HG03378 (cell line): ENCODE measurements at regions not wholly inside any gene's neighbourhood (a gene's known extent, or its start where the extent isn't known, plus 50 kb on each side); places are given as distances from the start of the nearest gene placed in this dataset.
"Not testable (repeated sequence)": the region's sequence is repeated elsewhere in the genome, so short reads cannot be mapped to it uniquely, and the experiment has no call there.

Experiments used
- ATAC-seq: cut with Tn5 transposase; IDR thresholded peaks from one replicate; pipeline ENCODE4 v1.9.1; 2021; ENCODE audit warnings: mild to moderate bottlenecking, moderate library complexity; ENCODE audit not compliant: unreplicated experiment

GRCh38 chr7:65150105-65150504 lies 143.6 kb upstream of the ERV3-1 start:
- ATAC-seq: not testable (repeated sequence)

- ATAC-seq: not testable (repeated sequence)
Measured at GRCh38 chr7:65146118-65146914, 139.8 kb upstream of the ERV3-1 start.

GRCh38 chr7:65145710-65146109 lies 139.2 kb upstream of the ERV3-1 start:
- ATAC-seq: not testable (repeated sequence)

GRCh38 chr7:65145008-65145407 lies 138.5 kb upstream of the ERV3-1 start:
- not testable (repeated sequence) for ATAC-seq

- not testable (repeated sequence) for ATAC-seq
Measured at GRCh38 chr7:65144557-65144956, 138.1 kb upstream of the ERV3-1 start.

- not testable (repeated sequence) for ATAC-seq
Measured at GRCh38 chr7:65144119-65144518, 137.6 kb upstream of the ERV3-1 start.

- ATAC-seq: not testable (repeated sequence)
Measured at GRCh38 chr7:65141894-65142293, 135.4 kb upstream of the ERV3-1 start.

GRCh38 chr7:65141405-65141778 lies 134.9 kb upstream of the ERV3-1 start:
- ATAC-seq: not testable (repeated sequence)

- not testable (repeated sequence) for ATAC-seq
Measured at GRCh38 chr7:65140543-65141404, 134.3 kb upstream of the ERV3-1 start.

GRCh38 chr7:65136850-65137249 lies 130.4 kb upstream of the ERV3-1 start:
- not testable (repeated sequence) for ATAC-seq

GRCh38 chr7:65133087-65133486 lies 126.6 kb upstream of the ERV3-1 start:
- not testable (repeated sequence) for ATAC-seq

GRCh38 chr7:65132256-65132655 lies 125.8 kb upstream of the ERV3-1 start:
- ATAC-seq: not testable (repeated sequence)

- ATAC-seq: not testable (repeated sequence)
Measured at GRCh38 chr7:65127364-65127763, 120.9 kb upstream of the ERV3-1 start.

GRCh38 chr7:65124600-65124999 lies 118.1 kb upstream of the ERV3-1 start:
- not testable (repeated sequence) for ATAC-seq

- not testable (repeated sequence) for ATAC-seq
Measured at GRCh38 chr7:65105650-65106203, 99.2 kb upstream of the ERV3-1 start.

GRCh38 chr7:65100499-65100898 lies 94.0 kb upstream of the ERV3-1 start:
- ATAC-seq: not testable (repeated sequence)

- ATAC-seq: not testable (repeated sequence)
Measured at GRCh38 chr7:65081669-65082055, 75.2 kb upstream of the ERV3-1 start.

GRCh38 chr7:65080799-65081668 lies 74.5 kb upstream of the ERV3-1 start:
- peak; percentile 99 for ATAC-seq

GRCh38 chr7:65074959-65075358 lies 68.5 kb upstream of the ERV3-1 start:
- not testable (repeated sequence) for ATAC-seq

- not testable (repeated sequence) for ATAC-seq
Measured at GRCh38 chr7:65073160-65073559, 66.7 kb upstream of the ERV3-1 start.
